CD4-positive, alpha-beta T cell treated with Interleukin-4 for 4 hours (primary cell): ENCODE measurements at regions not wholly inside any gene's neighbourhood (a gene's known extent, or its start where the extent isn't known, plus 50 kb on each side); places are given as distances from the start of the nearest gene placed in this dataset.
"Not testable (repeated sequence)": the region's sequence is repeated elsewhere in the genome, so short reads cannot be mapped to it uniquely, and the experiment has no call there.

ENCODE experiments used
- DNase-seq: peaks from one replicate; pipeline ENCODE4 v3.0.0-alpha.2; 2020

- DNase-seq: no peak
Measured at GRCh38 chr1:30525971-30526651, 197.3 kb downstream of the MATN1 start.

GRCh38 chr1:30525631-30525970, 197.8 kb downstream of the MATN1 start:
- DNase-seq: no peak

GRCh38 chr1:30524840-30525617, 198.4 kb downstream of the MATN1 start:
- DNase-seq: no peak

- DNase-seq: not testable (repeated sequence)
Measured at GRCh38 chr1:30524025-30524555, 199.3 kb downstream of the MATN1 start.

- no peak for DNase-seq
Measured at GRCh38 chr1:30523055-30524020, 200.0 kb downstream of the MATN1 start.

GRCh38 chr1:30522031-30523004, 201.1 kb downstream of the MATN1 start:
- DNase-seq: no peak

GRCh38 chr1:30521261-30521865, 202.0 kb downstream of the MATN1 start:
- no peak for DNase-seq

GRCh38 chr1:30520476-30520875, 202.9 kb downstream of the MATN1 start:
- DNase-seq: no peak

GRCh38 chr1:30519201-30519763, 204.1 kb downstream of the MATN1 start:
- no peak for DNase-seq

- no peak for DNase-seq
Measured at GRCh38 chr1:30518696-30519095, 204.7 kb downstream of the MATN1 start.

- no peak for DNase-seq
Measured at GRCh38 chr1:30518186-30518585, 205.2 kb downstream of the MATN1 start.

- not testable (repeated sequence) for DNase-seq
Measured at GRCh38 chr1:30517666-30518065, 205.7 kb downstream of the MATN1 start.

- not testable (repeated sequence) for DNase-seq
Measured at GRCh38 chr1:30517241-30517640, 206.1 kb downstream of the MATN1 start.

GRCh38 chr1:30516485-30516858, 206.9 kb downstream of the MATN1 start:
- DNase-seq: no peak

- no peak for DNase-seq
Measured at GRCh38 chr1:30515755-30516484, 207.5 kb downstream of the MATN1 start.

- DNase-seq: no peak
Measured at GRCh38 chr1:30514945-30515344, 208.4 kb downstream of the MATN1 start.

GRCh38 chr1:30514137-30514654, 209.2 kb downstream of the MATN1 start:
- no peak for DNase-seq

GRCh38 chr1:30513396-30514136, 209.8 kb downstream of the MATN1 start:
- DNase-seq: no peak

- no peak for DNase-seq
Measured at GRCh38 chr1:30512914-30513265, 210.5 kb downstream of the MATN1 start.
